H9 (cell line): ENCODE measurements at regions not wholly inside any gene's neighbourhood (a gene's known extent, or its start where the extent isn't known, plus 50 kb on each side); places are given as distances from the start of the nearest gene placed in this dataset.

Source experiments
- DNase-seq: peaks from one replicate; pipeline ENCODE4 v3.0.0-alpha.2; 2017
- H2AFZ ChIP-seq: one replicate; pipeline ENCODE4 v1.6.1; 2013; ENCODE audit warnings: mild to moderate bottlenecking, low read length, control low read depth, moderate library complexity
- H2AK5ac ChIP-seq: 2 replicates; pipeline ENCODE4 v1.6.1; 2013; ENCODE audit warnings: low read length, control low read depth, mixed read lengths; ENCODE audit not compliant: insufficient read length
- H2BK120ac ChIP-seq: one replicate; pipeline ENCODE4 v1.6.1; 2013; ENCODE audit warnings: low read depth, mild to moderate bottlenecking, low read length, control low read depth, inconsistent platforms; ENCODE audit not compliant: poor library complexity, severe bottlenecking
- H2BK12ac ChIP-seq: 2 replicates; pipeline ENCODE4 v1.6.1; 2013; ENCODE audit warnings: low read length, control low read depth, mixed read lengths, low read depth; ENCODE audit not compliant: insufficient read length
- H2BK15ac ChIP-seq: 2 replicates; pipeline ENCODE4 v1.6.1; 2013; ENCODE audit warnings: low read depth, low read length, control low read depth
- H2BK20ac ChIP-seq: one replicate; pipeline ENCODE4 v1.6.1; 2013; ENCODE audit warnings: low read depth, mild to moderate bottlenecking, low read length, control low read depth, inconsistent platforms; ENCODE audit not compliant: poor library complexity, severe bottlenecking
- H2BK5ac ChIP-seq: 2 replicates; pipeline ENCODE4 v1.6.1; 2013; ENCODE audit warnings: low read length, control low read depth, mixed read lengths; ENCODE audit not compliant: insufficient read length
- H3K14ac ChIP-seq: 2 replicates; pipeline ENCODE4 v1.6.1; 2013; ENCODE audit warnings: low read length, control low read depth; ENCODE audit not compliant: insufficient read depth
- H3K18ac ChIP-seq: 2 replicates; pipeline ENCODE4 v1.6.1; 2013; ENCODE audit warnings: low read depth, mild to moderate bottlenecking, mixed read lengths, low read length, control low read depth; ENCODE audit not compliant: insufficient read length
- H3K23ac ChIP-seq: 2 replicates; pipeline ENCODE4 v1.6.1; 2013; ENCODE audit warnings: low read length, control low read depth, mixed read lengths, low read depth; ENCODE audit not compliant: insufficient read length
- H3K23me2 ChIP-seq: 2 replicates; pipeline ENCODE4 v1.6.1; 2013; ENCODE audit warnings: low read depth, mild to moderate bottlenecking, mixed read lengths, low read length, control low read depth; ENCODE audit not compliant: insufficient read length, poor library complexity, severe bottlenecking
- H3K27ac ChIP-seq: 2 replicates; pipeline ENCODE4 v1.5.1; 2013; ENCODE audit warnings: low read length, control low read depth, mixed read lengths, low read depth; ENCODE audit not compliant: insufficient read length
- H3K27me3 ChIP-seq: 2 replicates; pipeline ENCODE4 v1.6.1; 2013; ENCODE audit warnings: low read length, control low read depth, inconsistent platforms; ENCODE audit not compliant: insufficient read depth
- H3K4ac ChIP-seq: 2 replicates; pipeline ENCODE4 v1.6.1; 2013; ENCODE audit warnings: low read depth, mild to moderate bottlenecking, control low read depth, inconsistent platforms, low read length, moderate library complexity
- H3K4me1 ChIP-seq: 2 replicates; pipeline ENCODE4 v1.6.1; 2013; ENCODE audit warnings: low read length, control low read depth, inconsistent platforms; ENCODE audit not compliant: insufficient read depth
- H3K4me2 ChIP-seq: 2 replicates; pipeline ENCODE4 v1.6.1; 2013; ENCODE audit warnings: low read length, control low read depth, mixed read lengths; ENCODE audit not compliant: insufficient read length, insufficient read depth
- H3K56ac ChIP-seq: 2 replicates; pipeline ENCODE4 v1.6.1; 2013; ENCODE audit warnings: low read depth, mild to moderate bottlenecking, mixed read lengths, low read length, control low read depth; ENCODE audit not compliant: insufficient read length
- H3K79me1 ChIP-seq: 2 replicates; pipeline ENCODE4 v1.6.1; 2013; ENCODE audit warnings: low read depth, mild to moderate bottlenecking, moderate library complexity, low read length, control low read depth, inconsistent platforms; ENCODE audit not compliant: insufficient read depth, poor library complexity, severe bottlenecking
- H3K79me2 ChIP-seq: 2 replicates; pipeline ENCODE4 v1.6.1; 2013; ENCODE audit warnings: low read length, control low read depth, inconsistent platforms; ENCODE audit not compliant: insufficient read depth
- H3K9ac ChIP-seq: 2 replicates; pipeline ENCODE4 v1.6.1; 2013; ENCODE audit warnings: low read length, control low read depth, mixed read lengths; ENCODE audit not compliant: insufficient read length; ENCODE audit errors: extremely low read depth
- H3K9me3 ChIP-seq: one replicate; pipeline ENCODE4 v1.6.1; 2013; ENCODE audit warnings: low read depth, low read length, inconsistent platforms; ENCODE audit not compliant: control insufficient read depth
- H3T11ph ChIP-seq: one replicate; pipeline ENCODE4 v1.6.1; 2013; ENCODE audit warnings: mild to moderate bottlenecking, low read length, control low read depth, inconsistent platforms
- H4K20me1 ChIP-seq: one replicate; pipeline ENCODE4 v1.6.1; 2013; ENCODE audit not compliant: control insufficient read depth, insufficient read length, insufficient read depth
- H4K5ac ChIP-seq: 2 replicates; pipeline ENCODE4 v1.6.1; 2013; ENCODE audit warnings: low read depth, mild to moderate bottlenecking, mixed read lengths, low read length, control low read depth; ENCODE audit not compliant: insufficient read length
- H4K8ac ChIP-seq: replicated peaks from 2 replicates; pipeline ENCODE4 v1.6.1; 2013; ENCODE audit warnings: low read length, control low read depth, mixed read lengths, low read depth; ENCODE audit not compliant: insufficient read length
- H4K91ac ChIP-seq: 2 replicates; pipeline ENCODE4 v1.6.1; 2013; ENCODE audit warnings: low read depth, mild to moderate bottlenecking, moderate library complexity, mixed read lengths, low read length, control low read depth; ENCODE audit not compliant: insufficient read length
- H3K27ac Mint-ChIP-seq, 3 experiments: 2 replicates in 2 of 3; 3 replicates in 1 of 3; pipeline ENCODE4 v1.8.0; 2020 to 2021; ENCODE audit warnings: mixed read lengths in 3 of 3, mild to moderate bottlenecking in 1 of 3, moderate library complexity in 1 of 3
- H3K27me3 Mint-ChIP-seq: 2 replicates; pipeline ENCODE4 v1.8.0; 2021; ENCODE audit warnings: low read depth, mild to moderate bottlenecking, moderate library complexity, mixed read lengths
- H3K36me3 Mint-ChIP-seq, 3 experiments: 2 replicates in 2 of 3; 3 replicates in 1 of 3; pipeline ENCODE4 v1.8.0; 2020 to 2021; ENCODE audit warnings: low read depth in 3 of 3, mixed read lengths in 3 of 3; ENCODE audit not compliant: insufficient read depth in 1 of 3
- H3K4me1 Mint-ChIP-seq, 2 experiments: 2 replicates each; pipeline ENCODE4 v1.8.0; 2020; ENCODE audit warnings: mixed read lengths in 2 of 2
- H3K4me3 Mint-ChIP-seq, 2 experiments: 2 replicates in 1 of 2; 3 replicates in 1 of 2; pipeline ENCODE4 v1.8.0; 2020 to 2021; ENCODE audit warnings: mild to moderate bottlenecking in 2 of 2, mixed read lengths in 2 of 2, moderate library complexity in 1 of 2
- H3K9me3 Mint-ChIP-seq, 2 experiments: 2 replicates in 1 of 2; 3 replicates in 1 of 2; pipeline ENCODE4 v1.8.0; 2020; ENCODE audit warnings: mild to moderate bottlenecking in 2 of 2, mixed read lengths in 2 of 2, moderate library complexity in 1 of 2
- WGBS: extraction: QIAGEN DNeasy Blood & Tissue Kit; methylation state at CpG from one replicate; pipeline ENCODE4 v1.1.7; 2013; ENCODE audit warnings: missing lambda C conversion rate, low lambda C conversion rate, mixed read lengths; ENCODE audit not compliant: insufficient read length; ENCODE audit errors: extremely low coverage; 5-methylcytosine and 5-hydroxymethylcytosine counted together
- TF ChIP-seq, protein P1 (sequence below): fragments of 200-600 bp; sonication (generic); conservative IDR thresholded peaks from 3 replicates; pipeline ENCODE4 v1.8.0; 2021; ENCODE audit warnings: antibody characterized with exemption, mild to moderate bottlenecking

DNA sequence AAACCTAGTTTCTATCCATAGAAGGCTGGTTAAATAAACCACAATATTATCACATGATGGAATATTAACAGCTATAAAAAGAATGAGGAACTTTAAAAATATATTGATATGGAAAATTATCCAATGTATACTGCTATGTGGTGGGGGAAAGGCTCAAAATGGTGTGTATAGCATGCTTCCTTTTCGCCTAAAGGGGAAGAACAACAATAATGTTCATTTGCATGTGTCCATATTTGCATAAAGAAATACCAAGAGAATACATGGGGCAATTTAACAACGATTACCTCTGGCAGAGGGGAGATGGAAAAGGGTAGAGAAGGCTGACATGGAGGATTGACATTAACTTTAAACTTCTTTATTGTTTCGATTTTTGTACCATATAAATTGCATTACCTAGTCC lies 121.3 kb upstream of the PARP11 start:
- H2BK15ac ChIP-seq, result no peak overlapping the region
- no peak overlapping the region for H4K91ac ChIP-seq

More for the DNA sequence above, 121.3 kb upstream of the PARP11 start:
- no peak overlapping the region for H2BK5ac ChIP-seq
- no peak overlapping the region for H3K27ac ChIP-seq
- Mint-ChIP-seq H3K27me3 (peaks cover 14% of the 10 kb centered on the region), H3K9me3 (no peaks in the 10 kb centered on the region), H3K36me3 (peaks cover 0 to 2% (median 0%) of the 10 kb centered on the region in 3 experiments; a peak in 1 of 7 replicates), H3K4me3 (no peak overlapping the region), H3K4me1 (peaks cover 12 to 19% of the 10 kb centered on the region in 2 experiments), H3K27ac (peak overlapping the region in 1 of 3 experiments; percentile 74; a peak in 1 of 7 replicates)
- no peak for DNase-seq
- H3K79me1 ChIP-seq, result no peaks in the 10 kb centered on the region
- H3K4me1 ChIP-seq, result peaks cover 2% of the 10 kb centered on the region; the same call in 1 of the 2 replicates
- no peak overlapping the region for H3K23ac ChIP-seq
- no peak overlapping the region for H2AK5ac ChIP-seq
- WGBS, result no CpG with 5 or more reads among the region's 3 CpGs
- no peak overlapping the region for H3K4ac ChIP-seq
- no peaks in the 10 kb centered on the region for H4K20me1 ChIP-seq
- no peak overlapping the region for H4K8ac ChIP-seq
- H3K18ac ChIP-seq, result no peak overlapping the region
- no peaks in the 10 kb centered on the region for H3K23me2 ChIP-seq
- no peak overlapping the region for H3K14ac ChIP-seq
- no peak overlapping the region for H2BK20ac ChIP-seq
- H3K79me2 ChIP-seq, result no peaks in the 10 kb centered on the region
- no peak overlapping the region for H3T11ph ChIP-seq
- H3K4me2 ChIP-seq, result no peak overlapping the region
- no peak overlapping the region for H2BK120ac ChIP-seq
- no peak overlapping the region for H2AFZ ChIP-seq
- H3K9ac ChIP-seq, result no peak overlapping the region
- no peak overlapping the region for H4K5ac ChIP-seq
- H2BK12ac ChIP-seq, result no peak overlapping the region
- TF ChIP-seq, protein P1, sequence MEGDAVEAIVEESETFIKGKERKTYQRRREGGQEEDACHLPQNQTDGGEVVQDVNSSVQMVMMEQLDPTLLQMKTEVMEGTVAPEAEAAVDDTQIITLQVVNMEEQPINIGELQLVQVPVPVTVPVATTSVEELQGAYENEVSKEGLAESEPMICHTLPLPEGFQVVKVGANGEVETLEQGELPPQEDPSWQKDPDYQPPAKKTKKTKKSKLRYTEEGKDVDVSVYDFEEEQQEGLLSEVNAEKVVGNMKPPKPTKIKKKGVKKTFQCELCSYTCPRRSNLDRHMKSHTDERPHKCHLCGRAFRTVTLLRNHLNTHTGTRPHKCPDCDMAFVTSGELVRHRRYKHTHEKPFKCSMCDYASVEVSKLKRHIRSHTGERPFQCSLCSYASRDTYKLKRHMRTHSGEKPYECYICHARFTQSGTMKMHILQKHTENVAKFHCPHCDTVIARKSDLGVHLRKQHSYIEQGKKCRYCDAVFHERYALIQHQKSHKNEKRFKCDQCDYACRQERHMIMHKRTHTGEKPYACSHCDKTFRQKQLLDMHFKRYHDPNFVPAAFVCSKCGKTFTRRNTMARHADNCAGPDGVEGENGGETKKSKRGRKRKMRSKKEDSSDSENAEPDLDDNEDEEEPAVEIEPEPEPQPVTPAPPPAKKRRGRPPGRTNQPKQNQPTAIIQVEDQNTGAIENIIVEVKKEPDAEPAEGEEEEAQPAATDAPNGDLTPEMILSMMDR, result no peak
- H3K9me3 ChIP-seq, result no peaks in the 10 kb centered on the region
- H3K27me3 ChIP-seq, result no peaks in the 10 kb centered on the region
- H3K56ac ChIP-seq, result no peak overlapping the region
